ENCODE measurements at regions not wholly inside any gene's neighbourhood (a gene's known extent, or its start where the extent isn't known, plus 50 kb on each side); places are given as distances from the start of the nearest gene placed in this dataset.

GRCh38 chr2:56030062-56030461, 106.5 kb upstream of the EFEMP1 start:
- no peak for DNase-seq
- no peaks in the 10 kb centered on the region for H3K27me3 ChIP-seq (ENCODE audit: control insufficient read depth in 3 of 3, insufficient read depth in 3 of 3, low read length in 3 of 3)
- no peak for FAIRE-seq
- whole genome bisulfite sequencing, 3 donors = 75 to 77% (median 77%) methylated on average over 5 of the region's 5 CpGs
- H3K27ac ChIP-seq (ENCODE audit: low read depth in 1 of 3, low read length in 2 of 3) = no peak overlapping the region
- no peaks in the 10 kb centered on the region for H3K4me1 ChIP-seq (ENCODE audit: control insufficient read depth in 3 of 3, insufficient read depth in 2 of 3, low read depth in 1 of 3, low read length in 2 of 3)
- no peaks in the 10 kb centered on the region for H3K36me3 ChIP-seq (ENCODE audit: control insufficient read depth in 3 of 3, insufficient read depth in 2 of 3, low read depth in 1 of 3, low read length in 3 of 3)
- no peak overlapping the region for H3K4me3 ChIP-seq (ENCODE audit: low read depth in 1 of 3, low read length in 3 of 3)
- H3K9me3 ChIP-seq (ENCODE audit: control insufficient read depth in 2 of 2, insufficient read depth in 1 of 2, low read depth in 1 of 2, low read length in 1 of 2) = no peaks in the 10 kb centered on the region

GRCh38 chr2:56030901-56031300, 107.3 kb upstream of the EFEMP1 start:
- no peak for FAIRE-seq

GRCh38 chr2:56034258-56034657, 110.7 kb upstream of the EFEMP1 start:
- DNase-seq = no peak
- Histone ChIP-seq H3K36me3 (ENCODE audit: control insufficient read depth in 3 of 3, insufficient read depth in 2 of 3, low read depth in 1 of 3, low read length in 3 of 3) (no peaks in the 10 kb centered on the region), H3K27ac (ENCODE audit: low read depth in 1 of 3, low read length in 2 of 3) (no peak overlapping the region), H3K27me3 (ENCODE audit: control insufficient read depth in 3 of 3, insufficient read depth in 3 of 3, low read length in 3 of 3) (no peaks in the 10 kb centered on the region), H3K4me1 (ENCODE audit: control insufficient read depth in 3 of 3, insufficient read depth in 2 of 3, low read depth in 1 of 3, low read length in 2 of 3) (no peaks in the 10 kb centered on the region), H3K9me3 (ENCODE audit: control insufficient read depth in 2 of 2, insufficient read depth in 1 of 2, low read depth in 1 of 2, low read length in 1 of 2) (no peaks in the 10 kb centered on the region), H3K4me3 (ENCODE audit: low read depth in 1 of 3, low read length in 3 of 3) (no peak overlapping the region)
- no peak for FAIRE-seq
- 39 to 60% (median 48%) methylated on average over 3 of the region's 3 CpGs for WGBS, 3 donors

More at GRCh38 chr2:56030901-56031300, 107.3 kb upstream of the EFEMP1 start:
- Histone ChIP-seq H3K36me3 (ENCODE audit: control insufficient read depth in 3 of 3, insufficient read depth in 2 of 3, low read depth in 1 of 3, low read length in 3 of 3) (no peaks in the 10 kb centered on the region), H3K4me1 (ENCODE audit: control insufficient read depth in 3 of 3, insufficient read depth in 2 of 3, low read depth in 1 of 3, low read length in 2 of 3) (no peaks in the 10 kb centered on the region), H3K4me3 (ENCODE audit: low read depth in 1 of 3, low read length in 3 of 3) (no peak overlapping the region), H3K9me3 (ENCODE audit: control insufficient read depth in 2 of 2, insufficient read depth in 1 of 2, low read depth in 1 of 2, low read length in 1 of 2) (no peaks in the 10 kb centered on the region), H3K27me3 (ENCODE audit: control insufficient read depth in 3 of 3, insufficient read depth in 3 of 3, low read length in 3 of 3) (no peaks in the 10 kb centered on the region), H3K27ac (ENCODE audit: low read depth in 1 of 3, low read length in 2 of 3) (no peak overlapping the region)
- DNase-seq = no peak
- 83 to 88% (median 84%) methylated on average over 5 of the region's 5 CpGs for WGBS, 3 donors

- Histone ChIP-seq H3K36me3 (ENCODE audit: control insufficient read depth in 3 of 3, insufficient read depth in 2 of 3, low read depth in 1 of 3, low read length in 3 of 3) (no peaks in the 10 kb centered on the region), H3K4me3 (ENCODE audit: low read depth in 1 of 3, low read length in 3 of 3) (no peak overlapping the region), H3K27me3 (ENCODE audit: control insufficient read depth in 3 of 3, insufficient read depth in 3 of 3, low read length in 3 of 3) (no peaks in the 10 kb centered on the region), H3K27ac (ENCODE audit: low read depth in 1 of 3, low read length in 2 of 3) (no peak overlapping the region), H3K4me1 (ENCODE audit: control insufficient read depth in 3 of 3, insufficient read depth in 2 of 3, low read depth in 1 of 3, low read length in 2 of 3) (no peaks in the 10 kb centered on the region), H3K9me3 (ENCODE audit: control insufficient read depth in 2 of 2, insufficient read depth in 1 of 2, low read depth in 1 of 2, low read length in 1 of 2) (no peaks in the 10 kb centered on the region)
- no peak for FAIRE-seq
- no peak for DNase-seq
- WGBS, 3 donors = 22 to 43% (median 33%) methylated on average over 3 of the region's 3 CpGs
Measured at GRCh38 chr2:56040189-56040588, 116.6 kb upstream of the EFEMP1 start.

GRCh38 chr2:56040834-56041233, 117.3 kb upstream of the EFEMP1 start:
- no peaks in the 10 kb centered on the region for H3K4me1 ChIP-seq (ENCODE audit: control insufficient read depth in 3 of 3, insufficient read depth in 2 of 3, low read depth in 1 of 3, low read length in 2 of 3)
- FAIRE-seq = no peak
- no peaks in the 10 kb centered on the region for H3K9me3 ChIP-seq (ENCODE audit: control insufficient read depth in 2 of 2, insufficient read depth in 1 of 2, low read depth in 1 of 2, low read length in 1 of 2)

GRCh38 chr2:56047136-56047535, 123.6 kb upstream of the EFEMP1 start:
- Histone ChIP-seq H3K27ac (ENCODE audit: low read depth in 1 of 3, low read length in 2 of 3) (no peak overlapping the region), H3K27me3 (ENCODE audit: control insufficient read depth in 3 of 3, insufficient read depth in 3 of 3, low read length in 3 of 3) (no peaks in the 10 kb centered on the region), H3K36me3 (ENCODE audit: control insufficient read depth in 3 of 3, insufficient read depth in 2 of 3, low read depth in 1 of 3, low read length in 3 of 3) (no peaks in the 10 kb centered on the region), H3K4me1 (ENCODE audit: control insufficient read depth in 3 of 3, insufficient read depth in 2 of 3, low read depth in 1 of 3, low read length in 2 of 3) (no peaks in the 10 kb centered on the region), H3K9me3 (ENCODE audit: control insufficient read depth in 2 of 2, insufficient read depth in 1 of 2, low read depth in 1 of 2, low read length in 1 of 2) (no peaks in the 10 kb centered on the region), H3K4me3 (ENCODE audit: low read depth in 1 of 3, low read length in 3 of 3) (no peak overlapping the region)
- WGBS, 3 donors = 35 to 53% (median 40%) methylated on average over 3 of the region's 3 CpGs
- no peak for FAIRE-seq
- DNase-seq = no peak

More at GRCh38 chr2:56040834-56041233, 117.3 kb upstream of the EFEMP1 start:
- no peak overlapping the region for H3K27ac ChIP-seq (ENCODE audit: low read depth in 1 of 3, low read length in 2 of 3)
- H3K36me3 ChIP-seq (ENCODE audit: control insufficient read depth in 3 of 3, insufficient read depth in 2 of 3, low read depth in 1 of 3, low read length in 3 of 3) = no peaks in the 10 kb centered on the region
- no peak for DNase-seq
- no peaks in the 10 kb centered on the region for H3K27me3 ChIP-seq (ENCODE audit: control insufficient read depth in 3 of 3, insufficient read depth in 3 of 3, low read length in 3 of 3)
- no peak overlapping the region for H3K4me3 ChIP-seq (ENCODE audit: low read depth in 1 of 3, low read length in 3 of 3)

- Histone ChIP-seq H3K27ac (ENCODE audit: low read depth in 1 of 3, low read length in 2 of 3) (no peak overlapping the region), H3K27me3 (ENCODE audit: control insufficient read depth in 3 of 3, insufficient read depth in 3 of 3, low read length in 3 of 3) (no peaks in the 10 kb centered on the region), H3K9me3 (ENCODE audit: control insufficient read depth in 2 of 2, insufficient read depth in 1 of 2, low read depth in 1 of 2, low read length in 1 of 2) (no peaks in the 10 kb centered on the region), H3K36me3 (ENCODE audit: control insufficient read depth in 3 of 3, insufficient read depth in 2 of 3, low read depth in 1 of 3, low read length in 3 of 3) (no peaks in the 10 kb centered on the region), H3K4me3 (ENCODE audit: low read depth in 1 of 3, low read length in 3 of 3) (no peak overlapping the region), H3K4me1 (ENCODE audit: control insufficient read depth in 3 of 3, insufficient read depth in 2 of 3, low read depth in 1 of 3, low read length in 2 of 3) (no peaks in the 10 kb centered on the region)
- WGBS, 3 donors = 38 to 56% (median 56%) methylated on average over 10 of the region's 10 CpGs
- DNase-seq (no peak), FAIRE-seq (no peak)
Measured at GRCh38 chr2:56049233-56049845, 125.8 kb upstream of the EFEMP1 start.

GRCh38 chr2:56053679-56054078, 130.1 kb upstream of the EFEMP1 start:
- H3K9me3 ChIP-seq (ENCODE audit: control insufficient read depth in 2 of 2, insufficient read depth in 1 of 2, low read depth in 1 of 2, low read length in 1 of 2) = no peaks in the 10 kb centered on the region
- WGBS, 3 donors = 31 to 36% (median 33%) methylated on average over 3 of the region's 3 CpGs
- no peaks in the 10 kb centered on the region for H3K27me3 ChIP-seq (ENCODE audit: control insufficient read depth in 3 of 3, insufficient read depth in 3 of 3, low read length in 3 of 3)
- H3K4me1 ChIP-seq (ENCODE audit: control insufficient read depth in 3 of 3, insufficient read depth in 2 of 3, low read depth in 1 of 3, low read length in 2 of 3) = no peaks in the 10 kb centered on the region
- H3K4me3 ChIP-seq (ENCODE audit: low read depth in 1 of 3, low read length in 3 of 3) = no peak overlapping the region
- no peak for FAIRE-seq
- no peak overlapping the region for H3K27ac ChIP-seq (ENCODE audit: low read depth in 1 of 3, low read length in 2 of 3)
- DNase-seq = no peak
- no peaks in the 10 kb centered on the region for H3K36me3 ChIP-seq (ENCODE audit: control insufficient read depth in 3 of 3, insufficient read depth in 2 of 3, low read depth in 1 of 3, low read length in 3 of 3)

GRCh38 chr2:56055405-56055804, 128.4 kb upstream of the CCDC85A start:
- Histone ChIP-seq H3K36me3 (ENCODE audit: control insufficient read depth in 3 of 3, insufficient read depth in 2 of 3, low read depth in 1 of 3, low read length in 3 of 3) (no peaks in the 10 kb centered on the region), H3K4me1 (ENCODE audit: control insufficient read depth in 3 of 3, insufficient read depth in 2 of 3, low read depth in 1 of 3, low read length in 2 of 3) (no peaks in the 10 kb centered on the region), H3K4me3 (ENCODE audit: low read depth in 1 of 3, low read length in 3 of 3) (no peak overlapping the region), H3K9me3 (ENCODE audit: control insufficient read depth in 2 of 2, insufficient read depth in 1 of 2, low read depth in 1 of 2, low read length in 1 of 2) (no peaks in the 10 kb centered on the region), H3K27me3 (ENCODE audit: control insufficient read depth in 3 of 3, insufficient read depth in 3 of 3, low read length in 3 of 3) (no peaks in the 10 kb centered on the region), H3K27ac (ENCODE audit: low read depth in 1 of 3, low read length in 2 of 3) (no peak overlapping the region)
- FAIRE-seq = no peak
- DNase-seq = no peak
